ENCODE measurements at regions not wholly inside any gene's neighbourhood (a gene's known extent, or its start where the extent isn't known, plus 50 kb on each side); places are given as distances from the start of the nearest gene placed in this dataset.

DNA sequence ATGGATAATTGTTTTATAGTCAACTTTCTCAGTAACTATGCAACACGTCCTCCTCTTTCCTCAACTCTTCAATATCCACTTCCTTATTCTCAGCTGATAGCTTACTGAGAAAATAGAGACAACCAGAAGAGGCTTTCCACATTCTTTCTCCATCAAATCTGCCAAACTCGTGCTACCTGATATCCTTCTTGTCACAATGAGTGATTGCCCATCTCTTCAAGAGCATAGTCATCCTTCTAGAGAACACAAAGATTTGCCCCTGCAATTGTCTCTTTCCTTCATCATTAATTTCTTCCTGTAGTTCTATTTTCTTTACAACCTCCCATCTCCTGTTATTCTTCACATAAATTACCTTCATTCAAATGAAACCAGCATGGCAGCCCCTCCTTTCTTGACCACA lies 75.9 kb upstream of the RGS17 start:
- Histone ChIP-seq H3K27me3 (ENCODE audit: control insufficient read depth in 1 of 2, insufficient read depth in 2 of 2, low read length in 2 of 2) (no peaks in the 10 kb centered on the region), H3K9ac (ENCODE audit: insufficient read depth, low read depth, low read length) (no peak overlapping the region), H3K79me2 (ENCODE audit: insufficient read depth, low read length) (no peaks in the 10 kb centered on the region), H3K36me3 (replicated peaks in 1 of 2; ENCODE audit: control insufficient read depth in 1 of 2, insufficient read depth in 2 of 2, low read length in 2 of 2) (no peaks in the 10 kb centered on the region), H3K4me3 (replicated peaks in 1 of 3; ENCODE audit: insufficient read depth in 1 of 3, low read depth in 2 of 3, low read length in 3 of 3) (no peak overlapping the region), H2AFZ (ENCODE audit: low read length) (no peak overlapping the region), H4K20me1 (ENCODE audit: insufficient read depth, low read length) (no peaks in the 10 kb centered on the region), H3K27ac (ENCODE audit: extremely low read length, insufficient read depth, low read length) (no peak overlapping the region), H3K4me1 (ENCODE audit: insufficient read depth, low read length) (no peaks in the 10 kb centered on the region), H3K4me2 (ENCODE audit: low read depth, low read length) (no peak overlapping the region), H3K9me3 (ENCODE audit: low read length) (no peaks in the 10 kb centered on the region)
- DNase-seq (ENCODE audit: low spot score) (no peak), ATAC-seq (no peak), FAIRE-seq (no peak)
- intact Hi-C loops (cut with micrococcal nuclease; ENCODE audit: unreplicated experiment) (no loop called here), in situ Hi-C loops (cut with HindIII; ENCODE audit: extremely low pct_ligation_motif_present, low pct_unique_long_range_greater_than_20kb) (no loop called here)
- WGBS (ENCODE audit: low lambda C conversion rate) = 1% methylated on average over 2 of the region's 2 CpGs
- ChIA-PET CTCF (ENCODE audit: low intra/inter-chr PET ratio, low total read pairs) (no interaction called here), POLR2A (no interaction called here)
- no TSS peak for BruUV-seq (replicated peaks)
- TF ChIP-seq NFE2 (CRISPR knock-in tag; IDR thresholded peaks at IDR 0.05) (no peak), TCF12 (IDR thresholded peaks at IDR 0.05) (no peak), TCF12 (CRISPR knock-in tag; IDR thresholded peaks at IDR 0.05) (no peak), MED13 (CRISPR knock-in tag; IDR thresholded peaks at IDR 0.05) (no peak), NFIC (IDR thresholded peaks at IDR 0.05; ENCODE audit: low read length) (no peak), MIER2 (CRISPR knock-in tag; IDR thresholded peaks at IDR 0.05) (no peak), EEA1 (CRISPR knock-in tag; IDR thresholded peaks at IDR 0.05; ENCODE audit: borderline replicate concordance) (no peak), ZNF792 (CRISPR knock-in tag; IDR thresholded peaks at IDR 0.05) (no peak), AGO1 (IDR thresholded peaks at IDR 0.05; ENCODE audit: low read depth, low read length, poor library complexity, severe bottlenecking) (no peak), TBL1XR1 (IDR thresholded peaks at IDR 0.05; ENCODE audit: borderline replicate concordance, low read length, partially characterized antibody) (no peak), KDM2A (CRISPR knock-in tag; IDR thresholded peaks at IDR 0.05; ENCODE audit: borderline replicate concordance, low read depth) (no peak), ZKSCAN1 (IDR thresholded peaks at IDR 0.05; ENCODE audit: low read length) (no peak), ZNF30 (CRISPR knock-in tag; IDR thresholded peaks at IDR 0.05) (no peak)
- TF ChIP-seq, protein P1, sequence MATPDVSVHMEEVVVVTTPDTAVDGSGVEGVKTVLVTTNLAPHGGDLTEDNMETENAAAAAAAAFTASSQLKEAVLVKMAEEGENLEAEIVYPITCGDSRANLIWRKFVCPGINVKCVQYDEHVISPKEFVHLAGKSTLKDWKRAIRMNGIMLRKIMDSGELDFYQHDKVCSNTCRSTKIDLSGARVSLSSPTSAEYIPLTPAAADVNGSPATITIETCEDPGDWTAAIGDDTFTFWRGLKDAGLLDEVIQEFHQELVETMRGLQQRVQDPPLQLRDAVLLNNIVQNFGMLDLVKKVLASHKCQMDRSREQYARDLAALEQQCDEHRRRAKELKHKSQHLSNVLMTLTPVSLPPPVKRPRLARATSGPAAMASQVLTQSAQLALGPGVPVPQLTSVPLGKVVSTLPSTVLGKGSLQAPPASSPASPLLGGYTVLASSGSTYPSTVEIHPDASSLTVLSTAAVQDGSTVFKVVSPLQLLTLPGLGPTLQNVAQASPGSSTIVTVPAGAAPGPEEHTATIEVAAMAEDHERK (CRISPR knock-in tag; IDR thresholded peaks at IDR 0.05; ENCODE audit: low read depth) = no peak
- TF ChIP-seq, protein P2, sequence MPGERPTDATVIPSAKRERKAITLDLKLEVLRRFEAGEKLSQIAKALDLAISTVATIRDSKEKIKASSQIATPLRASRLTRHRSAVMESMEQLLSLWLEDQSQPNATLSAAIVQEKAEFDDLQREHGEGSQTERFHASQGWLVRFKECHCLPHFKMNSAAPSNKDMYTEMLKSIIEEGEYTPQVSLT (CRISPR knock-in tag; IDR thresholded peaks at IDR 0.05; ENCODE audit: borderline replicate concordance, low read depth) = no peak
- TF ChIP-seq, protein P3, sequence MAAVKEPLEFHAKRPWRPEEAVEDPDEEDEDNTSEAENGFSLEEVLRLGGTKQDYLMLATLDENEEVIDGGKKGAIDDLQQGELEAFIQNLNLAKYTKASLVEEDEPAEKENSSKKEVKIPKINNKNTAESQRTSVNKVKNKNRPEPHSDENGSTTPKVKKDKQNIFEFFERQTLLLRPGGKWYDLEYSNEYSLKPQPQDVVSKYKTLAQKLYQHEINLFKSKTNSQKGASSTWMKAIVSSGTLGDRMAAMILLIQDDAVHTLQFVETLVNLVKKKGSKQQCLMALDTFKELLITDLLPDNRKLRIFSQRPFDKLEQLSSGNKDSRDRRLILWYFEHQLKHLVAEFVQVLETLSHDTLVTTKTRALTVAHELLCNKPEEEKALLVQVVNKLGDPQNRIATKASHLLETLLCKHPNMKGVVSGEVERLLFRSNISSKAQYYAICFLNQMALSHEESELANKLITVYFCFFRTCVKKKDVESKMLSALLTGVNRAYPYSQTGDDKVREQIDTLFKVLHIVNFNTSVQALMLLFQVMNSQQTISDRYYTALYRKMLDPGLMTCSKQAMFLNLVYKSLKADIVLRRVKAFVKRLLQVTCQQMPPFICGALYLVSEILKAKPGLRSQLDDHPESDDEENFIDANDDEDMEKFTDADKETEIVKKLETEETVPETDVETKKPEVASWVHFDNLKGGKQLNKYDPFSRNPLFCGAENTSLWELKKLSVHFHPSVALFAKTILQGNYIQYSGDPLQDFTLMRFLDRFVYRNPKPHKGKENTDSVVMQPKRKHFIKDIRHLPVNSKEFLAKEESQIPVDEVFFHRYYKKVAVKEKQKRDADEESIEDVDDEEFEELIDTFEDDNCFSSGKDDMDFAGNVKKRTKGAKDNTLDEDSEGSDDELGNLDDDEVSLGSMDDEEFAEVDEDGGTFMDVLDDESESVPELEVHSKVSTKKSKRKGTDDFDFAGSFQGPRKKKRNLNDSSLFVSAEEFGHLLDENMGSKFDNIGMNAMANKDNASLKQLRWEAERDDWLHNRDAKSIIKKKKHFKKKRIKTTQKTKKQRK (IDR thresholded peaks at IDR 0.05; ENCODE audit: low read length) = no peak
- TF ChIP-seq, protein P4, sequence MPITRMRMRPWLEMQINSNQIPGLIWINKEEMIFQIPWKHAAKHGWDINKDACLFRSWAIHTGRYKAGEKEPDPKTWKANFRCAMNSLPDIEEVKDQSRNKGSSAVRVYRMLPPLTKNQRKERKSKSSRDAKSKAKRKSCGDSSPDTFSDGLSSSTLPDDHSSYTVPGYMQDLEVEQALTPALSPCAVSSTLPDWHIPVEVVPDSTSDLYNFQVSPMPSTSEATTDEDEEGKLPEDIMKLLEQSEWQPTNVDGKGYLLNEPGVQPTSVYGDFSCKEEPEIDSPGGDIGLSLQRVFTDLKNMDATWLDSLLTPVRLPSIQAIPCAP (CRISPR knock-in tag; IDR thresholded peaks at IDR 0.05; ENCODE audit: low read depth) = no peak
